ENCODE measurements at regions not wholly inside any gene's neighbourhood (a gene's known extent, or its start where the extent isn't known, plus 50 kb on each side); places are given as distances from the start of the nearest gene placed in this dataset.

DNA sequence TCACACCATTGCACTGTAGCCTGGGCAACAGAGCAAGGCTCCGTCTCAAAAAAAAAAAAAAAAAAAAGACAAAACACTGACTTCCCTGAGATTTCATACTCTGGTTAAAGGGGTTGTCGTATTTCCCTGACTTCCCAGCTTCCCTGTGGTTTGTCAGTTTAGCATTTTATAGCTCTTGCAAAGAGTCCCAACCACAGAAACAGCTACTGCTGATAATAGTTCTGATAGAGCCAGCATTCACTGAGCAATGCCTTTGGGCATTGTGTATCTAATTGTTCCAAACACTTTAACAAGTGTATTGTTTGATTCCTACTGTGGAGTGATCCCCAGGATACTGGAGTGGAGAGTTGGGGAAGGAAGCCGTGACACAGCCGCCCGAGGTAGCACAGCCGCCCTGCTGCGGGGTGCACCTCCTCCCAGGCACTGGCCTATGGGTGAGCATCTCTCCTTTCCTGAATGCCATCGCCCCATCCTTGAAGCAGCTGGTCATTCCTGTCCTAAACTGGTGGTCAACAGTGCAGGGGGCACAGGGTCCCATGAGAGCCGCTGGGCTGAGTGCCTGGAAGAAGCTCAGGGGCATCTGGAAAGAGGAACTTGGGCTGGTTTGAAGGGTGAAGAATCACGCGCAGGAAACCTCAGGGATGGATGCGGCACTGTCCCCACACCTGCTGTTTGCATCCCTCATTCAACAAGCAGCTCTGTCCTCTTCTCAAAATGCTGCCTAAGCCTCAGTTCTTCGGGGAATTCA lies 81.0 kb upstream of the TMEM18 start:
- Histone ChIP-seq H3K27ac (ENCODE audit: low read length) (no peak overlapping the region), H3K9ac (ENCODE audit: low read length) (no peak overlapping the region), H3K4me2 (ENCODE audit: low read depth, low read length) (no peak overlapping the region), H2AFZ (ENCODE audit: low read length) (no peak overlapping the region), H3K27me3 (replicated peaks; ENCODE audit: insufficient read depth, low read length) (no peaks in the 10 kb centered on the region), H4K20me1 (ENCODE audit: insufficient read depth, low read length) (no peaks in the 10 kb centered on the region), H3K4me3 (ENCODE audit: low read length) (no peak overlapping the region), H3K36me3 (replicated peaks; ENCODE audit: insufficient read depth, low read length) (no peaks in the 10 kb centered on the region), H3K9me3 (replicated peaks; ENCODE audit: insufficient read depth, low read length) (no peaks in the 10 kb centered on the region), H3K9me2 (replicated peaks; ENCODE audit: insufficient read depth, low read length) (no peaks in the 10 kb centered on the region), H3K4me1 (ENCODE audit: low read length) (no peaks in the 10 kb centered on the region), H3K79me2 (ENCODE audit: low read length) (no peaks in the 10 kb centered on the region), H3F3A (ENCODE audit: insufficient read depth, low read length) (no peaks in the 10 kb centered on the region)
- TF ChIP-seq, protein P1, sequence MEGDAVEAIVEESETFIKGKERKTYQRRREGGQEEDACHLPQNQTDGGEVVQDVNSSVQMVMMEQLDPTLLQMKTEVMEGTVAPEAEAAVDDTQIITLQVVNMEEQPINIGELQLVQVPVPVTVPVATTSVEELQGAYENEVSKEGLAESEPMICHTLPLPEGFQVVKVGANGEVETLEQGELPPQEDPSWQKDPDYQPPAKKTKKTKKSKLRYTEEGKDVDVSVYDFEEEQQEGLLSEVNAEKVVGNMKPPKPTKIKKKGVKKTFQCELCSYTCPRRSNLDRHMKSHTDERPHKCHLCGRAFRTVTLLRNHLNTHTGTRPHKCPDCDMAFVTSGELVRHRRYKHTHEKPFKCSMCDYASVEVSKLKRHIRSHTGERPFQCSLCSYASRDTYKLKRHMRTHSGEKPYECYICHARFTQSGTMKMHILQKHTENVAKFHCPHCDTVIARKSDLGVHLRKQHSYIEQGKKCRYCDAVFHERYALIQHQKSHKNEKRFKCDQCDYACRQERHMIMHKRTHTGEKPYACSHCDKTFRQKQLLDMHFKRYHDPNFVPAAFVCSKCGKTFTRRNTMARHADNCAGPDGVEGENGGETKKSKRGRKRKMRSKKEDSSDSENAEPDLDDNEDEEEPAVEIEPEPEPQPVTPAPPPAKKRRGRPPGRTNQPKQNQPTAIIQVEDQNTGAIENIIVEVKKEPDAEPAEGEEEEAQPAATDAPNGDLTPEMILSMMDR (IDR thresholded peaks at IDR 0.05; ENCODE audit: low read length), result no peak
- no peak for TF ChIP-seq EZH2phosphoT487 (IDR thresholded peaks at IDR 0.05; ENCODE audit: low read length)
- no peak for TF ChIP-seq EZH2 (optimal IDR thresholded peaks at IDR 0.05; ENCODE audit: low read depth, low read length)
- DNase-seq, result no peak

DNA sequence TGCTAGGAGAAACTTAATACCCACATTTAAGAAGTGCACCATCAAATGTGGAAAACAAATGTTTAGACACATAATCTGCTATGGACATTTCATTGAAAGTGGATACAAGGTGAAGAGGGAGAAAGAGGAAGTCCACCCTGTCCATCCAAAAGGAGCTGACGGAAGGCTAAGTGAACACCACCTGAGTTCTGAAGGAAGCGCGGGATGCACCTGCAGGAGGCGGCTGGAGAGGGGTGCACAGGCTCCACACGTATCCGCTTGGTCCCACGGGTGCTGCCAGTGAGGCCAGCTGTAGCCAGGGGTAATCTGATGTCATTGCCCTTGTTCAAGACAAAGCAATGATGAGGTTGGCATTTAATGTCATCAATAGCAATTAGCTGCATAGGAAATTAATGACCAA lies 75.9 kb upstream of the TMEM18 start:
- Histone ChIP-seq H4K20me1 (ENCODE audit: insufficient read depth, low read length) (no peaks in the 10 kb centered on the region), H3K9me2 (replicated peaks; ENCODE audit: insufficient read depth, low read length) (no peaks in the 10 kb centered on the region), H3K79me2 (ENCODE audit: low read length) (no peaks in the 10 kb centered on the region), H3K4me2 (ENCODE audit: low read depth, low read length) (no peak overlapping the region), H3K9ac (ENCODE audit: low read length) (no peak overlapping the region), H3K36me3 (replicated peaks; ENCODE audit: insufficient read depth, low read length) (no peaks in the 10 kb centered on the region), H3F3A (ENCODE audit: insufficient read depth, low read length) (no peaks in the 10 kb centered on the region), H3K4me1 (ENCODE audit: low read length) (no peaks in the 10 kb centered on the region), H3K27me3 (replicated peaks; ENCODE audit: insufficient read depth, low read length) (no peaks in the 10 kb centered on the region; the same call in 1 of the 2 replicates), H3K27ac (ENCODE audit: low read length) (no peak overlapping the region), H3K9me3 (replicated peaks; ENCODE audit: insufficient read depth, low read length) (no peaks in the 10 kb centered on the region), H2AFZ (ENCODE audit: low read length) (no peak overlapping the region), H3K4me3 (ENCODE audit: low read length) (no peak overlapping the region)
- no peak for DNase-seq
- TF ChIP-seq EZH2 (optimal IDR thresholded peaks at IDR 0.05; ENCODE audit: low read depth, low read length), result no peak
- no peak for TF ChIP-seq EZH2phosphoT487 (IDR thresholded peaks at IDR 0.05; ENCODE audit: low read length)
- TF ChIP-seq, protein P1 (IDR thresholded peaks at IDR 0.05; ENCODE audit: low read length), result no peak

DNA sequence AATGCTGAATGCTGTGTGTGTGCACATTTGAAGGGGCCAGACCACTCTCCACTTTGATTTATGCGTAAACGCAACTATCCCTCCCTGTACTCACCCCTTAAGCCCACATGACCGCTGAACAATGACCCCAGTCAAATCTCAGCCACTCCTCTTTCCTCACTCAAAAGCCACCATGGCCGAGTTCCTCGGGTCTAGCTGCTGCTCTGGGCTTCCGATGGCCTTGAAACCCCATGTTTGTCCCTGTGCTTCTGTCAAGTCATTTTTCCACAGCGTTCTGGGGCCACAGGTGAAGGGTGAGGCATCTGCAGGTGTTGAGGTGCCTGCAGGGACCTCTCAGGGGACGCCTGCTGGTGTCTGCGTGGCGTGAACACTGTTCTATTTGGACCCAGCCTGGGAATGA lies 74.3 kb upstream of the TMEM18 start:
- no peaks in the 10 kb centered on the region for H3K4me1 ChIP-seq (ENCODE audit: low read length)
- no peak for TF ChIP-seq EZH2phosphoT487 (IDR thresholded peaks at IDR 0.05; ENCODE audit: low read length)
- no peak for TF ChIP-seq EZH2 (optimal IDR thresholded peaks at IDR 0.05; ENCODE audit: low read depth, low read length)
- TF ChIP-seq, protein P1 (IDR thresholded peaks at IDR 0.05; ENCODE audit: low read length), result no peak
- no peaks in the 10 kb centered on the region for H3K79me2 ChIP-seq (ENCODE audit: low read length)
- H2AFZ ChIP-seq (ENCODE audit: low read length), result no peak overlapping the region
- H3K27ac ChIP-seq (ENCODE audit: low read length), result no peak overlapping the region
- H3K9me3 ChIP-seq (replicated peaks; ENCODE audit: insufficient read depth, low read length), result no peaks in the 10 kb centered on the region
- H3K4me2 ChIP-seq (ENCODE audit: low read depth, low read length), result no peak overlapping the region
- no peak for DNase-seq
- H4K20me1 ChIP-seq (ENCODE audit: insufficient read depth, low read length), result no peaks in the 10 kb centered on the region
- no peaks in the 10 kb centered on the region for H3K9me2 ChIP-seq (replicated peaks; ENCODE audit: insufficient read depth, low read length)
- no peaks in the 10 kb centered on the region; the same call in 1 of the 2 replicates for H3K27me3 ChIP-seq (replicated peaks; ENCODE audit: insufficient read depth, low read length)
- no peaks in the 10 kb centered on the region for H3K36me3 ChIP-seq (replicated peaks; ENCODE audit: insufficient read depth, low read length)
- H3K4me3 ChIP-seq (ENCODE audit: low read length), result no peak overlapping the region
- no peaks in the 10 kb centered on the region for H3F3A ChIP-seq (ENCODE audit: insufficient read depth, low read length)
- H3K9ac ChIP-seq (ENCODE audit: low read length), result no peak overlapping the region

Data from MM.1S (cell line).